ENCODE measurements at regions not wholly inside any gene's neighbourhood (a gene's known extent, or its start where the extent isn't known, plus 50 kb on each side); places are given as distances from the start of the nearest gene placed in this dataset.
"Not testable (repeated sequence)": the region's sequence is repeated elsewhere in the genome, so short reads cannot be mapped to it uniquely, and the experiment has no call there.

DNA sequence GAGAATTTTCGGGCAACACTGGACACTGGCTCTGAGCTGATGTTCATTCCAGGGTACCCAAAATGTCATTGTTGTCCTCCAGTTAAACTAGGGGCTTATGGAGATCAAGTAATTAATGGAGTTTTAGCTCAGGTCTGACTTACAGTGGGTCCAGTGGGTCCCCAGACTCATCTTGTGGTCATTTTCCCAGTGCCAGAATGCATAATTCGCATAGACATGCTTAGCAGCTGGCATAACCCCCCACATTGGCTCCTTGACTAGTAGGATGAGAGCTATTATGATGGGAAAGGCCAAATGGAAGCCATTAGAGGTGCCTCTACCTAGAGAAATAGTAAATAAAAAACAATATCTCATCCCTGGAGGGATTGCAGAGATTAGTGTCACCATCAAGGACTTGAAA, 818.9 kb downstream of the TMTC2 start:
- CTCF ChIA-PET = no interaction called here

DNA sequence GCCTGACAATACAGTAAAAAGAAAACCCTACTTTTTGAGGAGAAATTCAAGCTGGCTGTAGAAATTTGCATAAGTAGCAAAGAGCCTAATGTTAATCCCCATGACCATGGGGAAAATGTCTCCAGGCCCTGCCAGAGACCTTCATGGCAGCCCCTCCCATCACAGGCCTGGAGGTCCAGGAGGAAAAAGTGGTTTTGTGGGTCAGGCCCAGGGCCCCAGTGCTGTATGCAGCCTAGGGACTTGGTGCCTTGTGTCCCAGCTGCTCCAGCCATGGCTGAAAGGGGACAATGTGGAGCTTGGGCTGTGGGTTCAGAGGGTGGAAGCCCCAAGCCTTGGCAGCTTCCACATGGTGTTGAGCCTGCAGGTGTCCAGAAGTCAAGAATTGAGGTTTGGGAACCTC, 813.2 kb downstream of the TMTC2 start:
- H3K27me3 ChIP-seq (ENCODE audit: insufficient read depth, low read length, poor library complexity, severe bottlenecking); H3K36me3 ChIP-seq (ENCODE audit: insufficient read depth, low read length); H3K4me3 Mint-ChIP-seq; H3K36me3 Mint-ChIP-seq; H3K4me1 ChIP-seq (ENCODE audit: insufficient read depth, low read length); POLR2A ChIA-PET; H3K27ac Mint-ChIP-seq; H3K9me3 ChIP-seq (ENCODE audit: low read length); H3K4me1 Mint-ChIP-seq; H3K4me3 ChIP-seq (ENCODE audit: low read length); DNase-seq; CTCF ChIA-PET; H3K27me3 Mint-ChIP-seq; H3K27ac ChIP-seq (ENCODE audit: low read depth, low read length): not testable (repeated sequence)
- H3K9me3 Mint-ChIP-seq = peaks cover 0 to 11% (median 0%) of the 10 kb centered on the region in 5 donors

More for the DNA sequence above, 818.9 kb downstream of the TMTC2 start:
- no peaks in the 10 kb centered on the region for H3K36me3 ChIP-seq (ENCODE audit: insufficient read depth, low read length)
- peaks cover 0 to 16% (median 4%) of the 10 kb centered on the region in 5 donors for H3K9me3 Mint-ChIP-seq
- no peaks in the 10 kb centered on the region for H3K27me3 Mint-ChIP-seq
- no peak for DNase-seq
- H3K4me1 Mint-ChIP-seq = no peaks in the 10 kb centered on the region
- no peak overlapping the region for H3K4me3 Mint-ChIP-seq
- no peak overlapping the region for H3K4me3 ChIP-seq (ENCODE audit: low read length)
- no peaks in the 10 kb centered on the region for H3K4me1 ChIP-seq (ENCODE audit: insufficient read depth, low read length)
- no peak overlapping the region for H3K27ac Mint-ChIP-seq
- no peaks in the 10 kb centered on the region for H3K27me3 ChIP-seq (ENCODE audit: insufficient read depth, low read length, poor library complexity, severe bottlenecking)
- H3K36me3 Mint-ChIP-seq = no peaks in the 10 kb centered on the region
- POLR2A ChIA-PET = no interaction called here
- no peak overlapping the region for H3K27ac ChIP-seq (ENCODE audit: low read depth, low read length)
- H3K9me3 ChIP-seq (ENCODE audit: low read length) = no peaks in the 10 kb centered on the region

DNA sequence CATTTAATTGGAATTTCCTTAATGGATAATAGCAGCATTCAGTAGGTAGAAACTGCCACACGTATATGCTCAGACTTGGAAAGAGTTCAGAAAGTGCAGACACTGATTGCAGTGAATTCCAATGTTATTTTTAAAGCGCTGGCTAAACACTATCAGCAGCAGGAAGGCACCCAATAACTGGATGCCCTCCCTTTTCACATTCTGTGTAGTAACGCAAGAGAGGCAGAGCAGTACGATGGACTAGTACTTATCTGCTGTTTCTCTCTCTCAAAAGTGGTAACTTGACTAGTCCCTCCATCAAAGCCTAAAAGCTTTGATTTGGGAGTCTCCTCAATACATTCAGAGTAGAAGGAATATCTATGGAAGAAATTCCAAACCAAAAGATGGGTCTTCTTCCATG, 791.0 kb downstream of the TMTC2 start:
- Mint-ChIP-seq H3K4me3 (no peak overlapping the region), H3K9me3 (peaks cover 0 to 4% (median 2%) of the 10 kb centered on the region in 5 donors), H3K4me1 (no peaks in the 10 kb centered on the region), H3K27me3 (no peaks in the 10 kb centered on the region), H3K36me3 (no peaks in the 10 kb centered on the region), H3K27ac (no peak overlapping the region)
- Histone ChIP-seq H3K27ac (ENCODE audit: low read depth, low read length) (no peak overlapping the region), H3K36me3 (ENCODE audit: insufficient read depth, low read length) (no peaks in the 10 kb centered on the region), H3K4me1 (ENCODE audit: insufficient read depth, low read length) (no peaks in the 10 kb centered on the region), H3K27me3 (ENCODE audit: insufficient read depth, low read length, poor library complexity, severe bottlenecking) (no peaks in the 10 kb centered on the region), H3K4me3 (ENCODE audit: low read length) (no peak overlapping the region), H3K9me3 (ENCODE audit: low read length) (no peaks in the 10 kb centered on the region)
- ChIA-PET POLR2A (no interaction called here), CTCF (no interaction called here)
- no peak for DNase-seq

DNA sequence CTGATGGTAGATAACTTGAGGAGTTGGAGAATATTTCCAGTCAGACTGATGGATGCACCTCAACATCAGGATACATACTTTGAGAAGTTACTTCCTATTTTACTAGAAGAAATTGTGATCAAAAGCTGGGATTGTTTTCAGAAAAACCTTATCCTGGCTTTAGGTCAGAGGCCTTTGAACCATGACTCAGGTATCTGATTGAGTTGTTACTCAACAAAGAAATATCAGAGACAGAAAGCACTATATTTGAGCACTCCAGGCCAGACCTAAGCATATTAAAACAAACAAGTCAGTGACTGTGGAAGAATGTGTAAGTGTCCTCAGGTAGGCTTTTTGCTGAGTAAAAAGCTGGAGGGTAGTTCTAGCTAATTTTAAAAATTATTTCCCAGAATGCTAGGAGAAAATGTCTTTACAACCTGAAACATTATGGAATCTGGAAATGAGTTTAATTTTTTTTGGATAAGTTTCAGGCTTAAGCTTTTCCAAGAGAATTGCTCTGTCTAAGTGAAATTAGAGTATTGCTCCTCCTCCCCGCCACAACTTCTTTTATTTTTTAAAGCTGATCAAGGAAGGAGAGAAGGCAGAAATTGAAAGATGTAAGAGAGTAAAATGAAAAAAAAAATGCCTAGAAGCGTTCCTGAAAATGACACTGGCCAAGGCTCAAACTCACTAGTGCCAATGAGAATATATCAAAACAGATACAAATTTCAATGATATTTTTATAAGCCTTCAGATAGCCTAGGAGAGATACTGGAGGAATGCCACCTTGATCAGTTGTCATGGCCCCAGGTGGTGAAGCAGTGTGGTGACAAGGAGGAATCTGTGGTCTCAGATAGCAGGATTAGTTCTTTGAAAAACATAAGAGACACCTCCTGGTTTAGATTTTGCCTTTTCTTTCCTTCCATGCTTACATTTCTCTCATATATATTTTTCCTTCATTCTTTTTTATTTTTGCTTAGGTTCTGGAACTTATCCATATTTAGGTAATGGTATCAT, 790.3 kb downstream of the TMTC2 start:
- CTCF ChIA-PET = no interaction called here
- Histone ChIP-seq H3K36me3 (ENCODE audit: insufficient read depth, low read length) (no peaks in the 10 kb centered on the region), H3K27me3 (ENCODE audit: insufficient read depth, low read length, poor library complexity, severe bottlenecking) (no peaks in the 10 kb centered on the region), H3K4me1 (ENCODE audit: insufficient read depth, low read length) (no peaks in the 10 kb centered on the region), H3K27ac (ENCODE audit: low read depth, low read length) (no peak overlapping the region), H3K9me3 (ENCODE audit: low read length) (no peaks in the 10 kb centered on the region), H3K4me3 (ENCODE audit: low read length) (no peak overlapping the region)
- Mint-ChIP-seq H3K27me3 (no peaks in the 10 kb centered on the region), H3K27ac (no peak overlapping the region), H3K4me3 (no peak overlapping the region), H3K4me1 (no peaks in the 10 kb centered on the region), H3K36me3 (no peaks in the 10 kb centered on the region), H3K9me3 (peaks cover 0 to 3% (median 0%) of the 10 kb centered on the region in 5 donors)
- POLR2A ChIA-PET = no interaction called here
- no peak for DNase-seq

DNA sequence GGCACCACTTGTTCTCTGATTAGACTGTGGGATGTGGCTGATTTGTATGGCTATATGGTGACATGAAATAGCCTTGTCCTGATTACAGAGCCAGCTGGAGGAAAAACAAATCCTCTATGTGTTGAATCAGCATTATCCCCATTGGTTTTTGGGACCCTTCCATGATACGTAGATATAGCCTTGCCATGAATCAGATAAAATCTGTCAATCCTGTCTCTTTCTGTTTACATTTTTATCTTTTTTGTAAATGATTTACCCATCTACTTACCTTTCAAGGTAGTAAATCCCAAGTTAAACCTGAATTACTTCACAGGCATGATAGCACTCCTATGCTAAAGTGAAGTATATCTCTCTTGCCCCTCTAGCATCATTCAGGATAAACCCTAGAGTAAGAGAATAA, 789.3 kb downstream of the TMTC2 start:
- no peak overlapping the region for H3K4me3 Mint-ChIP-seq
- no peaks in the 10 kb centered on the region for H3K27me3 ChIP-seq (ENCODE audit: insufficient read depth, low read length, poor library complexity, severe bottlenecking)
- no peaks in the 10 kb centered on the region for H3K27me3 Mint-ChIP-seq
- no peaks in the 10 kb centered on the region for H3K4me1 ChIP-seq (ENCODE audit: insufficient read depth, low read length)
- no peaks in the 10 kb centered on the region for H3K9me3 ChIP-seq (ENCODE audit: low read length)
- H3K36me3 Mint-ChIP-seq = no peaks in the 10 kb centered on the region
- H3K27ac Mint-ChIP-seq = no peak overlapping the region
- no peaks in the 10 kb centered on the region for H3K36me3 ChIP-seq (ENCODE audit: insufficient read depth, low read length)
- ChIA-PET CTCF (no interaction called here), POLR2A (no interaction called here)
- DNase-seq = no peak
- no peak overlapping the region for H3K27ac ChIP-seq (ENCODE audit: low read depth, low read length)
- H3K4me1 Mint-ChIP-seq = no peaks in the 10 kb centered on the region
- H3K9me3 Mint-ChIP-seq = peaks cover 0 to 3% (median 0%) of the 10 kb centered on the region in 5 donors
- H3K4me3 ChIP-seq (ENCODE audit: low read length) = no peak overlapping the region

DNA sequence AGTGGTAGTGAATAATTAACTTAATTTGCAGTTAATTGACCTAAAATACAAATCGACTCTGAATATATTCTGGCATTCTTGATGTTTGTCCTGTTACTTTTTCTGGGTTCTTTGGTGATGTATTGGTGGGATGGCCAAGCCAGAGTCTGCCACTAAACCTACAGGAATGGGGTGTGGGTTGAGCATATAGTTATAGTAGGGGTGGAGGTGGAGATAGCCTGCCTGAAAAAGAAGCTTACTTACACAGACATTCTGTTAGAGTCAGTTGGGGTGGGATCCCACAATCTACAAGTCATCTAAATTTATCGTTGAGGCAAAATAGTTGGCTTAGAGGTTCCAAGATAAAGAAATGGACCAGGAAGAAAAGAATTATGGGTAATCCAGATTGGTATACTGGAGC, 787.7 kb downstream of the TMTC2 start:
- H3K4me3 ChIP-seq (ENCODE audit: low read length) = no peak overlapping the region
- H3K4me1 ChIP-seq (ENCODE audit: insufficient read depth, low read length) = no peaks in the 10 kb centered on the region
- no peaks in the 10 kb centered on the region for H3K36me3 ChIP-seq (ENCODE audit: insufficient read depth, low read length)
- no peak overlapping the region for H3K27ac ChIP-seq (ENCODE audit: low read depth, low read length)
- no peaks in the 10 kb centered on the region for H3K27me3 ChIP-seq (ENCODE audit: insufficient read depth, low read length, poor library complexity, severe bottlenecking)
- Mint-ChIP-seq H3K4me3 (no peak overlapping the region), H3K4me1 (no peaks in the 10 kb centered on the region), H3K27ac (no peak overlapping the region), H3K9me3 (peaks cover 0 to 5% (median 0%) of the 10 kb centered on the region in 5 donors), H3K36me3 (no peaks in the 10 kb centered on the region), H3K27me3 (peaks cover 0 to 2% of the 10 kb centered on the region in 2 donors)
- ChIA-PET CTCF (no interaction called here), POLR2A (no interaction called here)
- no peak for DNase-seq
- H3K9me3 ChIP-seq (ENCODE audit: low read length) = no peaks in the 10 kb centered on the region

DNA sequence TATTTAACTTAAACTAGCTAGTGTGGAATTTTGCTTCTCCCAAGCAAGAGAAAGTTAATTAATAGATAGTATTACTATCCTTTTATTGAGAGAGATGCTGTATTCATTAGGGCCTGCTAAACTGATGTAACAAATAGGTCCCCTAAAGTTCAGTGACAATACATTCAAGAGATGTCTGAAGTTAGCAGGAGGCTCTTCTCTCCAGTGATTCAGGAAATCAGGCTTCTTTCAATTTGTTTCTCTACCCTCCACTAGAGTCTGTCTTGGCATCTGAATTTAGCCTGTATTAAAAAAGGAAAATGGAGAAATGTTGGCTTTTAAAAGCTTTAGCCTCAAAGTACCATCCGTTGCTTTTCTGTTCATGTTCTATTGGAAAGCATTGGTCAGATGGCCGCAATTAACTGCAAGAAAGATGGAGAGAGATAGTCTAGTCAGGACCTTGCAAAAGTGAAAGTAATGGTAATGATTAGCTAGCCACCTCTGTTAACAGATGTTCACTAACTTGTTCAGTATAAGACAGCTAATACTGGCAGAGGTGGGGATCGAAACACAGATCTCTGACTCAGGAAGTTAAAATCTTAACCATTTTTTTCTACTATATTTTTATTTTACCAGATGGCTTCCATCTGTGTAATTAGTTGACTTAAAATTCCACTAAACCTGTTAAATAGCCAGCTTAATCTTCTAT, 786.8 kb downstream of the TMTC2 start:
- H3K9me3 Mint-ChIP-seq = peaks cover 0 to 5% (median 0%) of the 10 kb centered on the region in 5 donors
- peaks cover 0 to 2% of the 10 kb centered on the region in 2 donors for H3K27me3 Mint-ChIP-seq
- DNase-seq = no peak
- H3K36me3 Mint-ChIP-seq = no peaks in the 10 kb centered on the region
- H3K4me3 Mint-ChIP-seq = no peak overlapping the region
- Histone ChIP-seq H3K36me3 (ENCODE audit: insufficient read depth, low read length) (no peaks in the 10 kb centered on the region), H3K4me1 (ENCODE audit: insufficient read depth, low read length) (no peaks in the 10 kb centered on the region), H3K27me3 (ENCODE audit: insufficient read depth, low read length, poor library complexity, severe bottlenecking) (no peaks in the 10 kb centered on the region), H3K27ac (ENCODE audit: low read depth, low read length) (no peak overlapping the region), H3K4me3 (ENCODE audit: low read length) (no peak overlapping the region), H3K9me3 (ENCODE audit: low read length) (no peaks in the 10 kb centered on the region)
- no peak overlapping the region for H3K27ac Mint-ChIP-seq
- no peaks in the 10 kb centered on the region for H3K4me1 Mint-ChIP-seq
- ChIA-PET POLR2A (no interaction called here), CTCF (no interaction called here)

DNA sequence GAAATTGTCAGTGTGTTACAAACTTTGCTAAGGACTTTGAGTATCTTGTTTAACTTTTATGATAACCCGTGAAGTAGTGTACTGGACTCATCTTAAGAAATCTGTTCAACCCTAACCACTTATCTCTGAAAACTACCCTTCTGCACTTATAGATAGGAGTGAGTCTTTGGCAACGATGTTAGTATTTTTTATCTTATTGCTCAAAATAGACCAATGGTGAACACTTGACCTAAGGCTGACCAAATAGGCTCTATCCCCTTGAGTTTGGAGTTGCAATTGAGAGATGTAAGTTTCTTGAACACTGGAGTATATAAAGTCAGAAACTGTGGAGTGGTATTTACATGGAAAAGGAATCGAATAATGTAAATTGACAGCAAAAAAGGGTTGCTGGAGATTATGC, 786.1 kb downstream of the TMTC2 start:
- Mint-ChIP-seq H3K36me3 (no peaks in the 10 kb centered on the region), H3K27ac (no peak overlapping the region), H3K4me3 (no peak overlapping the region), H3K4me1 (no peaks in the 10 kb centered on the region), H3K27me3 (peaks cover 0 to 2% of the 10 kb centered on the region in 2 donors), H3K9me3 (peaks cover 0 to 5% (median 0%) of the 10 kb centered on the region in 5 donors)
- Histone ChIP-seq H3K4me3 (ENCODE audit: low read length) (no peak overlapping the region), H3K36me3 (ENCODE audit: insufficient read depth, low read length) (no peaks in the 10 kb centered on the region), H3K4me1 (ENCODE audit: insufficient read depth, low read length) (no peaks in the 10 kb centered on the region), H3K27me3 (ENCODE audit: insufficient read depth, low read length, poor library complexity, severe bottlenecking) (no peaks in the 10 kb centered on the region), H3K9me3 (ENCODE audit: low read length) (no peaks in the 10 kb centered on the region), H3K27ac (ENCODE audit: low read depth, low read length) (no peak overlapping the region)
- ChIA-PET CTCF (no interaction called here), POLR2A (no interaction called here)
- DNase-seq = no peak
